Spleen (tissue), 7 donors: ENCODE measurements at regions not wholly inside any gene's neighbourhood (a gene's known extent, or its start where the extent isn't known, plus 50 kb on each side); places are given as distances from the start of the nearest gene placed in this dataset.

Experiments used
- POLR2A ChIP-seq, 3 donors: fragments of 450-650 bp; IDR thresholded peaks; one replicate each; pipeline ENCODE4 v1.5.1; 2017; ENCODE audit warnings: antibody characterized with exemption in 3 of 3, mild to moderate bottlenecking in 1 of 3
- POLR2AphosphoS5 ChIP-seq, 3 donors: sonication (generic); formaldehyde crosslinking; IDR thresholded peaks; one replicate each; pipeline ENCODE4 v1.5.1; 2017; ENCODE audit warnings: antibody characterized with exemption in 3 of 3
- TF ChIP-seq, protein P1 (sequence below), 11 experiments: fragments of 200-600 bp in 7 of 11; fragments of 450-650 bp in 4 of 11; sonication (generic) in 4 of 11; IDR thresholded peaks in 8 of 11; conservative IDR thresholded peaks in 3 of 11; 1 replicate in 7 of 11; 2 replicates in 4 of 11; pipeline versions ENCODE4 v1.4.0 to v1.8.0; 2016 to 2021; ENCODE audit warnings: antibody characterized with exemption in 11 of 11, inconsistent platforms in 4 of 11, mild to moderate bottlenecking in 1 of 11
- donor health status: DM: no; HTN: no; CAD: no; lungs with moderate emphysema.
- donor health status: DM: no; HTN: no; CAD: no.
- donor health status: DM: no; HTN: no; CAD: no.

- TF ChIP-seq, protein P1, sequence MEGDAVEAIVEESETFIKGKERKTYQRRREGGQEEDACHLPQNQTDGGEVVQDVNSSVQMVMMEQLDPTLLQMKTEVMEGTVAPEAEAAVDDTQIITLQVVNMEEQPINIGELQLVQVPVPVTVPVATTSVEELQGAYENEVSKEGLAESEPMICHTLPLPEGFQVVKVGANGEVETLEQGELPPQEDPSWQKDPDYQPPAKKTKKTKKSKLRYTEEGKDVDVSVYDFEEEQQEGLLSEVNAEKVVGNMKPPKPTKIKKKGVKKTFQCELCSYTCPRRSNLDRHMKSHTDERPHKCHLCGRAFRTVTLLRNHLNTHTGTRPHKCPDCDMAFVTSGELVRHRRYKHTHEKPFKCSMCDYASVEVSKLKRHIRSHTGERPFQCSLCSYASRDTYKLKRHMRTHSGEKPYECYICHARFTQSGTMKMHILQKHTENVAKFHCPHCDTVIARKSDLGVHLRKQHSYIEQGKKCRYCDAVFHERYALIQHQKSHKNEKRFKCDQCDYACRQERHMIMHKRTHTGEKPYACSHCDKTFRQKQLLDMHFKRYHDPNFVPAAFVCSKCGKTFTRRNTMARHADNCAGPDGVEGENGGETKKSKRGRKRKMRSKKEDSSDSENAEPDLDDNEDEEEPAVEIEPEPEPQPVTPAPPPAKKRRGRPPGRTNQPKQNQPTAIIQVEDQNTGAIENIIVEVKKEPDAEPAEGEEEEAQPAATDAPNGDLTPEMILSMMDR (IDR thresholded peaks at IDR 0.05 in 8 of 11, conservative IDR thresholded peaks at IDR 0.05 in 3 of 11), result no peak
- TF ChIP-seq POLR2AphosphoS5 (IDR thresholded peaks at IDR 0.05) (no peak), POLR2A (IDR thresholded peaks at IDR 0.05) (no peak)
These were observed 809.5 kb upstream of the SLITRK6 start for GRCh38 chr13:86608701-86609100.
